Gastrocnemius medialis (tissue), 4 donors: ENCODE measurements at regions not wholly inside any gene's neighbourhood (a gene's known extent, or its start where the extent isn't known, plus 50 kb on each side); places are given as distances from the start of the nearest gene placed in this dataset.

Experiments used
- POLR2A ChIP-seq, 2 donors: fragments of 450-650 bp; IDR thresholded peaks; one replicate each; pipeline ENCODE4 v1.6.1; 2017; ENCODE audit warnings: antibody characterized with exemption in 2 of 2, mild to moderate bottlenecking in 2 of 2, moderate library complexity in 2 of 2
- TF ChIP-seq, protein P1 (sequence below), 5 experiments: fragments of 450-650 bp in 3 of 5; fragments of 200-600 bp in 2 of 5; sonication (generic) in 2 of 5; IDR thresholded peaks in 4 of 5; conservative IDR thresholded peaks in 1 of 5; 1 replicate in 4 of 5; 2 replicates in 1 of 5; pipeline ENCODE4 v1.5.1; 2016 to 2019; ENCODE audit warnings: antibody characterized with exemption in 5 of 5, mild to moderate bottlenecking in 3 of 5, moderate library complexity in 3 of 5

DNA sequence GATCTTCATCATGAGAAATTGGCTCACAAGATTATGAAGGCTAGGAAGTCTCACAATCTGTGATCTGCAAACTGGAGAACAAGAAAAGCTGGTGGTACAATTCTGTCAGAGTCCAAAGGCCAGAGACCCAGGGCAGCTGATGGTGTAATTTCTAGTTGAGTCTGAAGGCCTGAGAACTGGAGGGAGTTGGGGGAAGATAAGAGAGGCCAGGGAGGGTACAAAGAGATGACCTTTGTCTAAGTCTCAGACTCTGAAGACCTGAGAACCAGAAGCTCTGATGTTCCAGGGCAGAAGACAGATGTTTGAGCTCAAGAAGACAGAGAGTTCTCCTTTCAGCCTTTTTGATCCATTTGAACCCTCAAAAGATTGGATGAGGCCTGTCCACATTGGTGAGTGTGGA is 280.6 kb downstream of the HDGFL1 start:
- TF ChIP-seq, protein P1, sequence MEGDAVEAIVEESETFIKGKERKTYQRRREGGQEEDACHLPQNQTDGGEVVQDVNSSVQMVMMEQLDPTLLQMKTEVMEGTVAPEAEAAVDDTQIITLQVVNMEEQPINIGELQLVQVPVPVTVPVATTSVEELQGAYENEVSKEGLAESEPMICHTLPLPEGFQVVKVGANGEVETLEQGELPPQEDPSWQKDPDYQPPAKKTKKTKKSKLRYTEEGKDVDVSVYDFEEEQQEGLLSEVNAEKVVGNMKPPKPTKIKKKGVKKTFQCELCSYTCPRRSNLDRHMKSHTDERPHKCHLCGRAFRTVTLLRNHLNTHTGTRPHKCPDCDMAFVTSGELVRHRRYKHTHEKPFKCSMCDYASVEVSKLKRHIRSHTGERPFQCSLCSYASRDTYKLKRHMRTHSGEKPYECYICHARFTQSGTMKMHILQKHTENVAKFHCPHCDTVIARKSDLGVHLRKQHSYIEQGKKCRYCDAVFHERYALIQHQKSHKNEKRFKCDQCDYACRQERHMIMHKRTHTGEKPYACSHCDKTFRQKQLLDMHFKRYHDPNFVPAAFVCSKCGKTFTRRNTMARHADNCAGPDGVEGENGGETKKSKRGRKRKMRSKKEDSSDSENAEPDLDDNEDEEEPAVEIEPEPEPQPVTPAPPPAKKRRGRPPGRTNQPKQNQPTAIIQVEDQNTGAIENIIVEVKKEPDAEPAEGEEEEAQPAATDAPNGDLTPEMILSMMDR (IDR thresholded peaks at IDR 0.05 in 4 of 5, conservative IDR thresholded peaks at IDR 0.05 in 1 of 5): no peak
- no peak for TF ChIP-seq POLR2A (IDR thresholded peaks at IDR 0.05)
